ENCODE measurements at regions not wholly inside any gene's neighbourhood (a gene's known extent, or its start where the extent isn't known, plus 50 kb on each side); places are given as distances from the start of the nearest gene placed in this dataset.

- TF ChIP-seq POLR2A (IDR thresholded peaks at IDR 0.05) (no peak), CTCF (IDR thresholded peaks at IDR 0.05) (no peak)
Observed at GRCh38 chr7:35418716-35419390, 165.0 kb upstream of the TBX20 start.

All from sigmoid colon (tissue), 3 donors.